Panc1 (cell line): ENCODE measurements at regions not wholly inside any gene's neighbourhood (a gene's known extent, or its start where the extent isn't known, plus 50 kb on each side); places are given as distances from the start of the nearest gene placed in this dataset.
"Not testable (repeated sequence)": the region's sequence is repeated elsewhere in the genome, so short reads cannot be mapped to it uniquely, and the experiment has no call there.

ENCODE experiments used
- ATAC-seq: fragments of 200-7000 bp; cut with Tn5 transposase; 2 replicates; pipeline ENCODE4 v1.9.1; 2020; ENCODE audit warnings: mild to moderate bottlenecking, moderate library complexity
- BruUV-seq: library from RNA; stranded (reverse); fragments of 400-500 nt; replicated peaks from 2 replicates; lab custom pipeline; 2021; lab: Mats Ljungman, UMichigan
- CTCF ChIA-PET: fragments of 300-600 bp; sonication (Branson Sonifier 250); formaldehyde crosslinking; loops from one replicate; lab custom pipeline; 2022; ENCODE audit warnings: antibody characterized with exemption; lab: Charles Lee
- POLR2A ChIA-PET: fragments of 300-600 bp; sonication (Branson Sonifier 250); formaldehyde crosslinking; loops from one replicate; lab custom pipeline; 2022; ENCODE audit warnings: antibody characterized with exemption; lab: Charles Lee
- DNase-seq: peaks from one replicate; pipeline ENCODE4 v3.0.0-alpha.2; 2010; ENCODE audit warnings: low read depth, low spot score
- H3K27ac ChIP-seq: 2 replicates; pipeline ENCODE4 v1.5.1; 2011; ENCODE audit warnings: mild to moderate bottlenecking, low read length, inconsistent platforms
- H3K27me3 ChIP-seq: fragments of 200-500 bp; sonication (Bioruptor generic); 2 replicates; pipeline ENCODE4 v1.6.0; 2014; ENCODE audit warnings: low read length, inconsistent platforms; ENCODE audit not compliant: control insufficient read depth, insufficient read depth
- H3K36me3 ChIP-seq: fragments of 200-500 bp; sonication (Bioruptor generic); 2 replicates; pipeline ENCODE4 v1.5.1; 2014; ENCODE audit warnings: inconsistent platforms, mild to moderate bottlenecking, low read length, moderate library complexity; ENCODE audit not compliant: control insufficient read depth, insufficient read depth
- H3K4me1 ChIP-seq: 2 replicates; pipeline ENCODE4 v1.5.1; 2011; ENCODE audit warnings: inconsistent platforms, mild to moderate bottlenecking, low read length, moderate library complexity; ENCODE audit not compliant: control insufficient read depth, insufficient read depth
- H3K4me3 ChIP-seq, 2 experiments: 2 replicates each; pipeline ENCODE4 v1.5.1; 2011 to 2012; ENCODE audit warnings: low read depth in 2 of 2, low read length in 2 of 2, mild to moderate bottlenecking in 2 of 2, inconsistent platforms in 1 of 2, moderate library complexity in 1 of 2
- H3K9me3 ChIP-seq: fragments of 200-500 bp; sonication (Bioruptor generic); 2 replicates; pipeline ENCODE4 v1.5.1; 2014; ENCODE audit warnings: low read depth, mild to moderate bottlenecking, inconsistent platforms, low read length, moderate library complexity; ENCODE audit not compliant: control insufficient read depth, insufficient read depth
- POLR2AphosphoS5 ChIP-seq: IDR thresholded peaks from 2 replicates; pipeline ENCODE4 v1.6.1; 2012; ENCODE audit warnings: mild to moderate bottlenecking, low read depth, low read length, moderate library complexity
- SIN3A ChIP-seq: IDR thresholded peaks from 2 replicates; pipeline ENCODE4 v1.6.1; 2012; ENCODE audit warnings: low read depth, mild to moderate bottlenecking, low read length, moderate library complexity, borderline replicate concordance; ENCODE audit not compliant: insufficient read depth
- TCF7L2 ChIP-seq: IDR thresholded peaks from 2 replicates; pipeline ENCODE4 v1.6.1; 2011; ENCODE audit warnings: mild to moderate bottlenecking, low read depth, low read length, inconsistent platforms
- in situ Hi-C: cut with HindIII; loops from 2 replicates; pipeline ENCODE4 v1.10.0; 2016; ENCODE audit warnings: low sequenced_read_pairs, low pct_unique_long_range_greater_than_20kb
- intact Hi-C: fragments of 100-400 bp; cut with micrococcal nuclease; formaldehyde crosslinking; loops from one replicate; pipeline ENCODE4 v1.10.0; 2022; ENCODE audit not compliant: unreplicated experiment
- TF ChIP-seq, protein P1 (sequence below): fragments of 450-650 bp; IDR thresholded peaks from 2 replicates; pipeline ENCODE4 v1.5.1; 2017; ENCODE audit warnings: mild to moderate bottlenecking
- TF ChIP-seq, protein P2 (sequence below), 2 experiments: IDR thresholded peaks; 2 replicates each; pipeline ENCODE4 v1.6.1; 2011 to 2012; ENCODE audit warnings: low read depth in 2 of 2, control low read depth in 1 of 2, low read length in 1 of 2, mild to moderate bottlenecking in 1 of 2, moderate library complexity in 1 of 2; ENCODE audit not compliant: insufficient read depth in 1 of 2

DNA sequence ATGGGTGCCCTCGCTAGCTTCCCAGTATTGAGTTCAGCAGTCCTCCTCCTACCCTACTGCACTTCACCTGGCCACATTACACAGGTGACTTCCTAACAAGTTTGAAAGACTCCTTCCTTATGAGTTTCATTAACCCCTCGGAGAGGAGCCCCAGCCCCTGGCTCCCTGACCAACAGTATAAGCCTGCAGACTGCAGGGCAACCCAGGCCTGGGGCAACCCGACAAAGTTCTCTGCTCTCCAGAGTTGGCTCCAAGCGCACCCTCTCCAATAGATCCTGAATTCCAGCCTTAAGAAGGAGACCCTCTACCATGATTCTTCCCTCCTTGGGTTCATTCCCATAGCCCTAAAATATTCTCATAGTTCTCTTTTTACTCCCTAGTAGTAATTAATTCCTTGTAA lies 1162.8 kb upstream of the TMEFF2 start:
- no TSS peak for BruUV-seq
- Histone ChIP-seq H3K9me3 (no peaks in the 10 kb centered on the region), H3K36me3 (no peaks in the 10 kb centered on the region), H3K4me1 (no peaks in the 10 kb centered on the region), H3K27ac (no peak overlapping the region), H3K27me3 (no peaks in the 10 kb centered on the region), H3K4me3 (no peak overlapping the region)
- ChIA-PET POLR2A (no interaction called here), CTCF (no interaction called here)
- ATAC-seq = no peak
- intact Hi-C loops (no loop called here), in situ Hi-C loops (no loop called here)
- TF ChIP-seq TCF7L2 = no peak
- DNase-seq = no peak

DNA sequence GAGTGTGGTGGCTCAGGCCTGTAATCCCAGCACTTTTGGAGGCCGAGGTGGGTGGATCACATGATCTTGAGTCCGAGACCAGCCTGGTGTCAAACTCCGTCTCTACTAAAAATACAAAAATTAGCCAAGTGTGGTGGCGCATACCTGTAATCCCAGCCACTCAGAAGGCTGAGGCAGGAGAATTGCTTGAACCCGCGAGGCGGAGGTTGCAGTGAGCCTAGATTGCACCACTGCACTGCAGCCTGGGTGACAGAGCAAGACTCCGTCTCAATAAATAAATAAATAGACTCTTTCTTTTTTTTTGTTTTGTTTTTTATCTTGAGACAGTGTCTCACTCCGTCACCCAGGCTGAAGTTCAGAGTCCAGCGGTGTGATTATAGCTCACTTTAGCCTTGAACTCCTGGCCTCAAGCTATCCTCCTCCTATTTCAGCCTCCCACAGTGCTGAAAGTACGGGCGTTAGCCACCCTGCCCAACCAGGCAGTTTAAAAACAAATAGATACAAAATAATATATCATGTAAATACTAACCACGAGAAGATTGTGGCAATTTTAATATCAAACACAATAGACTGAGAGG lies 1158.0 kb upstream of the TMEFF2 start:
- H3K4me1 ChIP-seq, H3K27ac ChIP-seq, H3K4me3 ChIP-seq, CTCF ChIA-PET, ATAC-seq, H3K9me3 ChIP-seq, DNase-seq, H3K36me3 ChIP-seq, intact Hi-C loops, H3K27me3 ChIP-seq, BruUV-seq, in situ Hi-C loops, POLR2A ChIA-PET: not testable (repeated sequence)

DNA sequence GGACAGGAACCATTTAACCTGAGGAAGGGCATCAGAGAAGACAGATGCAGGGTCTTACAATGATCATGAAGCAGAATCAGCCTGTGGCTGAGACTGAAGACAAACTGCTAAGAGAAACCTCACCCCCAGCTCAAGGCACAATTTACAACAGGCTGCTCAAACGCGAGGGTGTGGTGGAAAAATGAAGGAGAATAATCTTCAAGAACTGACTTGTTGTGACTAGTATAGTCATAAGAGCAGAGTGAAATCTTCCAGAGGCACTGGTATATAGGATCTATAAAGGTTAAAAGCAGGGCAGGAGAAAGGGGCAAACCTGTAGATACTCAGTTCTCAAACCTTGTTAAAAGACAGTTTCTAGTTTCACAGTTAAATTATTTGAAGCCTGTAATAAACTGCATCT lies 1155.8 kb upstream of the TMEFF2 start:
- H3K9me3 ChIP-seq = no peaks in the 10 kb centered on the region
- no peak overlapping the region for H3K27ac ChIP-seq
- BruUV-seq = no TSS peak
- ATAC-seq (no peak; the same call in 1 of the 2 replicates), DNase-seq (no peak)
- intact Hi-C loops (no loop called here), in situ Hi-C loops (no loop called here)
- H3K36me3 ChIP-seq = no peaks in the 10 kb centered on the region; the same call in 1 of the 2 replicates
- TF ChIP-seq, protein P1, sequence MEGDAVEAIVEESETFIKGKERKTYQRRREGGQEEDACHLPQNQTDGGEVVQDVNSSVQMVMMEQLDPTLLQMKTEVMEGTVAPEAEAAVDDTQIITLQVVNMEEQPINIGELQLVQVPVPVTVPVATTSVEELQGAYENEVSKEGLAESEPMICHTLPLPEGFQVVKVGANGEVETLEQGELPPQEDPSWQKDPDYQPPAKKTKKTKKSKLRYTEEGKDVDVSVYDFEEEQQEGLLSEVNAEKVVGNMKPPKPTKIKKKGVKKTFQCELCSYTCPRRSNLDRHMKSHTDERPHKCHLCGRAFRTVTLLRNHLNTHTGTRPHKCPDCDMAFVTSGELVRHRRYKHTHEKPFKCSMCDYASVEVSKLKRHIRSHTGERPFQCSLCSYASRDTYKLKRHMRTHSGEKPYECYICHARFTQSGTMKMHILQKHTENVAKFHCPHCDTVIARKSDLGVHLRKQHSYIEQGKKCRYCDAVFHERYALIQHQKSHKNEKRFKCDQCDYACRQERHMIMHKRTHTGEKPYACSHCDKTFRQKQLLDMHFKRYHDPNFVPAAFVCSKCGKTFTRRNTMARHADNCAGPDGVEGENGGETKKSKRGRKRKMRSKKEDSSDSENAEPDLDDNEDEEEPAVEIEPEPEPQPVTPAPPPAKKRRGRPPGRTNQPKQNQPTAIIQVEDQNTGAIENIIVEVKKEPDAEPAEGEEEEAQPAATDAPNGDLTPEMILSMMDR = no peak
- TF ChIP-seq TCF7L2 (no peak), SIN3A (no peak), POLR2AphosphoS5 (no peak)
- TF ChIP-seq, protein P2, sequence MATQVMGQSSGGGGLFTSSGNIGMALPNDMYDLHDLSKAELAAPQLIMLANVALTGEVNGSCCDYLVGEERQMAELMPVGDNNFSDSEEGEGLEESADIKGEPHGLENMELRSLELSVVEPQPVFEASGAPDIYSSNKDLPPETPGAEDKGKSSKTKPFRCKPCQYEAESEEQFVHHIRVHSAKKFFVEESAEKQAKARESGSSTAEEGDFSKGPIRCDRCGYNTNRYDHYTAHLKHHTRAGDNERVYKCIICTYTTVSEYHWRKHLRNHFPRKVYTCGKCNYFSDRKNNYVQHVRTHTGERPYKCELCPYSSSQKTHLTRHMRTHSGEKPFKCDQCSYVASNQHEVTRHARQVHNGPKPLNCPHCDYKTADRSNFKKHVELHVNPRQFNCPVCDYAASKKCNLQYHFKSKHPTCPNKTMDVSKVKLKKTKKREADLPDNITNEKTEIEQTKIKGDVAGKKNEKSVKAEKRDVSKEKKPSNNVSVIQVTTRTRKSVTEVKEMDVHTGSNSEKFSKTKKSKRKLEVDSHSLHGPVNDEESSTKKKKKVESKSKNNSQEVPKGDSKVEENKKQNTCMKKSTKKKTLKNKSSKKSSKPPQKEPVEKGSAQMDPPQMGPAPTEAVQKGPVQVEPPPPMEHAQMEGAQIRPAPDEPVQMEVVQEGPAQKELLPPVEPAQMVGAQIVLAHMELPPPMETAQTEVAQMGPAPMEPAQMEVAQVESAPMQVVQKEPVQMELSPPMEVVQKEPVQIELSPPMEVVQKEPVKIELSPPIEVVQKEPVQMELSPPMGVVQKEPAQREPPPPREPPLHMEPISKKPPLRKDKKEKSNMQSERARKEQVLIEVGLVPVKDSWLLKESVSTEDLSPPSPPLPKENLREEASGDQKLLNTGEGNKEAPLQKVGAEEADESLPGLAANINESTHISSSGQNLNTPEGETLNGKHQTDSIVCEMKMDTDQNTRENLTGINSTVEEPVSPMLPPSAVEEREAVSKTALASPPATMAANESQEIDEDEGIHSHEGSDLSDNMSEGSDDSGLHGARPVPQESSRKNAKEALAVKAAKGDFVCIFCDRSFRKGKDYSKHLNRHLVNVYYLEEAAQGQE (IDR thresholded peaks at IDR 0.05; ENCODE audit: insufficient read depth in 1 of 2, low read depth in 2 of 2, low read length in 1 of 2) = no peak
- CTCF ChIA-PET = no interaction called here
- H3K4me1 ChIP-seq = peaks cover 5% of the 10 kb centered on the region; the same call in 1 of the 2 replicates
- POLR2A ChIA-PET = no interaction called here
- no peaks in the 10 kb centered on the region for H3K27me3 ChIP-seq
- no peak overlapping the region for H3K4me3 ChIP-seq
